HCT116 (cell line): ENCODE measurements at regions not wholly inside any gene's neighbourhood (a gene's known extent, or its start where the extent isn't known, plus 50 kb on each side); places are given as distances from the start of the nearest gene placed in this dataset.

Source experiments
- CEBPB ChIP-seq: IDR thresholded peaks from 2 replicates; pipeline ENCODE4 v1.6.1; 2012; ENCODE audit warnings: low read depth
- EZH2 ChIP-seq: fragments of 200-600 bp; sonication (generic); IDR thresholded peaks from 2 replicates; pipeline ENCODE4 v1.6.1; 2017; ENCODE audit warnings: antibody characterized with exemption, mixed run types
- EZH2phosphoT487 ChIP-seq: fragments of 200-600 bp; IDR thresholded peaks from 2 replicates; pipeline ENCODE4 v1.6.1; 2018; ENCODE audit warnings: antibody characterized with exemption, borderline replicate concordance
- POLR2A ChIP-seq: IDR thresholded peaks from 2 replicates; pipeline ENCODE4 v1.7.0; 2011; ENCODE audit warnings: borderline replicate concordance; ENCODE audit not compliant: insufficient read depth, insufficient read length; ENCODE audit errors: extremely low read depth
- POLR2AphosphoS5 ChIP-seq: IDR thresholded peaks from 2 replicates; pipeline ENCODE4 v1.6.1; 2011; ENCODE audit warnings: mild to moderate bottlenecking, low read depth, low read length, moderate library complexity
- YY1 ChIP-seq: IDR thresholded peaks from 2 replicates; pipeline ENCODE4 v1.6.1; 2011; ENCODE audit warnings: low read length, low read depth, moderate library complexity, mild to moderate bottlenecking; ENCODE audit not compliant: insufficient replicate concordance; ENCODE audit errors: extremely low read depth
- ZBTB33 ChIP-seq: IDR thresholded peaks from 2 replicates; pipeline ENCODE4 v1.6.1; 2011; ENCODE audit warnings: mild to moderate bottlenecking, low read length, moderate library complexity; ENCODE audit not compliant: insufficient replicate concordance; ENCODE audit errors: extremely low read depth
- ZNF274 ChIP-seq: fragments of 200-500 bp; sonication (Bioruptor generic); IDR thresholded peaks from 2 replicates; pipeline ENCODE4 v1.6.1; 2014; ENCODE audit warnings: mild to moderate bottlenecking, low read depth, low read length, inconsistent platforms
- TF ChIP-seq, protein P1 (sequence below), 3 experiments: fragments of 200-600 bp in 1 of 3; sonication (generic) in 1 of 3; IDR thresholded peaks in 2 of 3; conservative IDR thresholded peaks in 1 of 3; 2 replicates each; pipeline ENCODE4 v1.5.1; 2012 to 2017; ENCODE audit warnings: low read depth in 2 of 3, low read length in 2 of 3, antibody characterized with exemption in 1 of 3, borderline replicate concordance in 1 of 3, control low read depth in 1 of 3, mild to moderate bottlenecking in 1 of 3, mixed read lengths in 1 of 3, mixed run types in 1 of 3, moderate library complexity in 1 of 3; ENCODE audit not compliant: insufficient read depth in 1 of 3
- TF ChIP-seq, protein P2 (sequence below): IDR thresholded peaks from 2 replicates; pipeline ENCODE4 v1.6.1; 2012; ENCODE audit warnings: low read depth
- TF ChIP-seq, protein P3 (sequence below): IDR thresholded peaks from 2 replicates; pipeline ENCODE4 v1.6.1; 2012
- TF ChIP-seq, protein P4 (sequence below): IDR thresholded peaks from 2 replicates; pipeline ENCODE4 v1.6.1; 2012

DNA sequence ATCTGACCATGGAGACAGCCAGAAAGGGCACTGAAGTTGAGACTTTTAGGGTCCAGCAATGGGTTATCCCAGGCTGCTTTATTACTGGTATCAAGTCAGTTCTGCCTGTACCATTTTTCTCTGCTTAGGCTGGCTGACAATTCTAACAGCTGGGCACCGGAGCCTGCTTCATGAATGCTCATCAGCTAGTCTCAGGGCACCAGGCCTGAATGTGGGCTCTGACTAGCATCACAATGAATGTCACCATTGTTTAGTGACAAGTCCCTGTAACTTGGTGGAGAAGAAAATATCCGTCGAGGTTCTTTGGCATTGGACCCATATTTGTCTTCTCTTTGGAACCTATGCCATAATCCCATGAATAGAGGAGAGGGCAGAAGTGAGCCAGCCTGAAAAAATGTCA, 692.3 kb upstream of the TSPY4 start:
- TF ChIP-seq, protein P1, sequence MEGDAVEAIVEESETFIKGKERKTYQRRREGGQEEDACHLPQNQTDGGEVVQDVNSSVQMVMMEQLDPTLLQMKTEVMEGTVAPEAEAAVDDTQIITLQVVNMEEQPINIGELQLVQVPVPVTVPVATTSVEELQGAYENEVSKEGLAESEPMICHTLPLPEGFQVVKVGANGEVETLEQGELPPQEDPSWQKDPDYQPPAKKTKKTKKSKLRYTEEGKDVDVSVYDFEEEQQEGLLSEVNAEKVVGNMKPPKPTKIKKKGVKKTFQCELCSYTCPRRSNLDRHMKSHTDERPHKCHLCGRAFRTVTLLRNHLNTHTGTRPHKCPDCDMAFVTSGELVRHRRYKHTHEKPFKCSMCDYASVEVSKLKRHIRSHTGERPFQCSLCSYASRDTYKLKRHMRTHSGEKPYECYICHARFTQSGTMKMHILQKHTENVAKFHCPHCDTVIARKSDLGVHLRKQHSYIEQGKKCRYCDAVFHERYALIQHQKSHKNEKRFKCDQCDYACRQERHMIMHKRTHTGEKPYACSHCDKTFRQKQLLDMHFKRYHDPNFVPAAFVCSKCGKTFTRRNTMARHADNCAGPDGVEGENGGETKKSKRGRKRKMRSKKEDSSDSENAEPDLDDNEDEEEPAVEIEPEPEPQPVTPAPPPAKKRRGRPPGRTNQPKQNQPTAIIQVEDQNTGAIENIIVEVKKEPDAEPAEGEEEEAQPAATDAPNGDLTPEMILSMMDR (IDR thresholded peaks at IDR 0.05 in 2 of 3, conservative IDR thresholded peaks at IDR 0.05 in 1 of 3; ENCODE audit: borderline replicate concordance in 1 of 3, insufficient read depth in 1 of 3, low read depth in 2 of 3, low read length in 2 of 3) = no peak
- TF ChIP-seq ZNF274 (no peak), POLR2A (no peak), EZH2 (no peak), ZBTB33 (no peak), POLR2AphosphoS5 (no peak), EZH2phosphoT487 (no peak), YY1 (no peak), CEBPB (no peak)
- TF ChIP-seq, protein P2, sequence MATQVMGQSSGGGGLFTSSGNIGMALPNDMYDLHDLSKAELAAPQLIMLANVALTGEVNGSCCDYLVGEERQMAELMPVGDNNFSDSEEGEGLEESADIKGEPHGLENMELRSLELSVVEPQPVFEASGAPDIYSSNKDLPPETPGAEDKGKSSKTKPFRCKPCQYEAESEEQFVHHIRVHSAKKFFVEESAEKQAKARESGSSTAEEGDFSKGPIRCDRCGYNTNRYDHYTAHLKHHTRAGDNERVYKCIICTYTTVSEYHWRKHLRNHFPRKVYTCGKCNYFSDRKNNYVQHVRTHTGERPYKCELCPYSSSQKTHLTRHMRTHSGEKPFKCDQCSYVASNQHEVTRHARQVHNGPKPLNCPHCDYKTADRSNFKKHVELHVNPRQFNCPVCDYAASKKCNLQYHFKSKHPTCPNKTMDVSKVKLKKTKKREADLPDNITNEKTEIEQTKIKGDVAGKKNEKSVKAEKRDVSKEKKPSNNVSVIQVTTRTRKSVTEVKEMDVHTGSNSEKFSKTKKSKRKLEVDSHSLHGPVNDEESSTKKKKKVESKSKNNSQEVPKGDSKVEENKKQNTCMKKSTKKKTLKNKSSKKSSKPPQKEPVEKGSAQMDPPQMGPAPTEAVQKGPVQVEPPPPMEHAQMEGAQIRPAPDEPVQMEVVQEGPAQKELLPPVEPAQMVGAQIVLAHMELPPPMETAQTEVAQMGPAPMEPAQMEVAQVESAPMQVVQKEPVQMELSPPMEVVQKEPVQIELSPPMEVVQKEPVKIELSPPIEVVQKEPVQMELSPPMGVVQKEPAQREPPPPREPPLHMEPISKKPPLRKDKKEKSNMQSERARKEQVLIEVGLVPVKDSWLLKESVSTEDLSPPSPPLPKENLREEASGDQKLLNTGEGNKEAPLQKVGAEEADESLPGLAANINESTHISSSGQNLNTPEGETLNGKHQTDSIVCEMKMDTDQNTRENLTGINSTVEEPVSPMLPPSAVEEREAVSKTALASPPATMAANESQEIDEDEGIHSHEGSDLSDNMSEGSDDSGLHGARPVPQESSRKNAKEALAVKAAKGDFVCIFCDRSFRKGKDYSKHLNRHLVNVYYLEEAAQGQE = no peak
- TF ChIP-seq, protein P3, sequence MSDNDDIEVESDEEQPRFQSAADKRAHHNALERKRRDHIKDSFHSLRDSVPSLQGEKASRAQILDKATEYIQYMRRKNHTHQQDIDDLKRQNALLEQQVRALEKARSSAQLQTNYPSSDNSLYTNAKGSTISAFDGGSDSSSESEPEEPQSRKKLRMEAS = no peak
- TF ChIP-seq, protein P4, sequence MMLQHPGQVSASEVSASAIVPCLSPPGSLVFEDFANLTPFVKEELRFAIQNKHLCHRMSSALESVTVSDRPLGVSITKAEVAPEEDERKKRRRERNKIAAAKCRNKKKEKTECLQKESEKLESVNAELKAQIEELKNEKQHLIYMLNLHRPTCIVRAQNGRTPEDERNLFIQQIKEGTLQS = no peak
